ENCODE measurements at regions not wholly inside any gene's neighbourhood (a gene's known extent, or its start where the extent isn't known, plus 50 kb on each side); places are given as distances from the start of the nearest gene placed in this dataset.

DNA sequence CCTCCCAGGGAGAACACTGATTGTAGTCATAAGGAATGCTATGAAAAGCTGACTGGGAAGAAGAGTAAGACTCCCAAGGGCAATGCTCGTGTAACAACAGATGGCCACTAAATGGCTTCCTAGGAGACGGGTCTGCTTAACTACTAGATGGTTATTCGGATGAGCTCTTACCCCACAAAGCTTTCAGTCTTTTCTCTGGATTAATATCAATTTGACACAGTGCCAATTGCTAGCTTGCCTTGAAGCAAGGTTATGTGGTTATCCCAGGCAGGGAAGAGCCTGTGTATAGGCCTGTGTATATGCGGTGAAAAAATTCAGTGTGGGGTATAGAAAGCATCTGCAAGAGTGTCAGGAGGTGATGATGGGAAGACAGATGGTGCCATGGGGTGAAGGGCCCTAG lies 86.4 kb upstream of the NOX3 start:
- Histone ChIP-seq H3K9ac (ENCODE audit: low read depth, low read length) (no peak overlapping the region), H2BK120ac (ENCODE audit: low read depth, low read length) (no peak overlapping the region), H3K56ac (ENCODE audit: extremely low read depth, insufficient read depth, low read length) (no peak overlapping the region), H3K18ac (ENCODE audit: low read depth, low read length) (no peak overlapping the region; the same call in 1 of the 2 replicates), H4K5ac (ENCODE audit: low read depth, low read length) (no peak overlapping the region; the same call in 1 of the 2 replicates), H3K9me3 (ENCODE audit: control insufficient read depth, insufficient read depth, low read length) (no peaks in the 10 kb centered on the region), H2BK5ac (ENCODE audit: low read depth, low read length, poor library complexity, severe bottlenecking) (peak overlapping the region; percentile 57), H3K4me3 (ENCODE audit: insufficient read depth, low read depth, low read length) (no peak overlapping the region), H4K91ac (ENCODE audit: insufficient read depth, low read depth, low read length) (no peak overlapping the region), H3K4me1 (ENCODE audit: control insufficient read depth, insufficient read depth, low read length) (no peaks in the 10 kb centered on the region; the same call in 1 of the 2 replicates), H3K14ac (replicated peaks; ENCODE audit: low read depth, low read length) (no peak overlapping the region), H3K27ac (ENCODE audit: insufficient read depth, low read length) (no peak overlapping the region), H2BK15ac (ENCODE audit: low read depth, low read length) (no peak overlapping the region), H3K79me1 (ENCODE audit: low read depth in 1 of 2, low read length in 2 of 2) (no peaks in the 10 kb centered on the region), H3K23ac (ENCODE audit: low read depth, low read length) (no peak overlapping the region), H4K20me1 (ENCODE audit: insufficient read depth, low read length) (no peaks in the 10 kb centered on the region), H3K4me2 (ENCODE audit: low read depth, low read length) (no peak overlapping the region), H3K9me1 (ENCODE audit: insufficient read depth, low read length) (no peaks in the 10 kb centered on the region), H4K8ac (ENCODE audit: low read depth in 2 of 2, low read length in 2 of 2) (no peak overlapping the region), H2BK20ac (ENCODE audit: low read depth, low read length) (no peak overlapping the region), H2AK5ac (ENCODE audit: low read depth, low read length) (no peak overlapping the region), H3K4ac (ENCODE audit: low read depth, low read length) (no peak overlapping the region), H2AFZ (replicated peaks; ENCODE audit: low read length, poor library complexity) (no peak overlapping the region), H2AK9ac (replicated peaks; ENCODE audit: low read depth, low read length, poor library complexity) (no peak overlapping the region), H3K27me3 (ENCODE audit: control insufficient read depth, insufficient read depth, low read length) (no peaks in the 10 kb centered on the region), H3K36me3 (ENCODE audit: control insufficient read depth, insufficient read depth, low read length) (no peaks in the 10 kb centered on the region)
- 50% methylated on average over 1 of the region's 4 CpGs; no CpG with 5 or more reads in 1 of the 2 experiments for WGBS, 2 experiments (ENCODE audit: extremely low coverage in 2 of 2, insufficient read length in 1 of 2)
- intact Hi-C loops (cut with micrococcal nuclease) (loop anchor here (1.0 kb wide), 1 partner anchor 33 kb away; no protein-coding TSS in a partner anchor), in situ Hi-C loops (cut with MboI; ENCODE audit: low sequenced_read_pairs) (no loop called here), dilution Hi-C loops (cut with HindIII; ENCODE audit: low sequenced_read_pairs, unreplicated experiment) (no loop called here)
- CTCF ChIA-PET, result interaction anchor here (0.6 to 1.3 kb wide), 2 partner anchors 10 to 376 kb away, joined by 3 read pairs; no protein-coding TSS in a partner anchor
- TF ChIP-seq, protein P1, sequence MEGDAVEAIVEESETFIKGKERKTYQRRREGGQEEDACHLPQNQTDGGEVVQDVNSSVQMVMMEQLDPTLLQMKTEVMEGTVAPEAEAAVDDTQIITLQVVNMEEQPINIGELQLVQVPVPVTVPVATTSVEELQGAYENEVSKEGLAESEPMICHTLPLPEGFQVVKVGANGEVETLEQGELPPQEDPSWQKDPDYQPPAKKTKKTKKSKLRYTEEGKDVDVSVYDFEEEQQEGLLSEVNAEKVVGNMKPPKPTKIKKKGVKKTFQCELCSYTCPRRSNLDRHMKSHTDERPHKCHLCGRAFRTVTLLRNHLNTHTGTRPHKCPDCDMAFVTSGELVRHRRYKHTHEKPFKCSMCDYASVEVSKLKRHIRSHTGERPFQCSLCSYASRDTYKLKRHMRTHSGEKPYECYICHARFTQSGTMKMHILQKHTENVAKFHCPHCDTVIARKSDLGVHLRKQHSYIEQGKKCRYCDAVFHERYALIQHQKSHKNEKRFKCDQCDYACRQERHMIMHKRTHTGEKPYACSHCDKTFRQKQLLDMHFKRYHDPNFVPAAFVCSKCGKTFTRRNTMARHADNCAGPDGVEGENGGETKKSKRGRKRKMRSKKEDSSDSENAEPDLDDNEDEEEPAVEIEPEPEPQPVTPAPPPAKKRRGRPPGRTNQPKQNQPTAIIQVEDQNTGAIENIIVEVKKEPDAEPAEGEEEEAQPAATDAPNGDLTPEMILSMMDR (conservative IDR thresholded peaks at IDR 0.05; ENCODE audit: low read depth, low read length), result no peak
- TF ChIP-seq RCOR1 (IDR thresholded peaks at IDR 0.05; ENCODE audit: insufficient replicate concordance, low read length) (no peak), BHLHE40 (IDR thresholded peaks at IDR 0.05; ENCODE audit: low read depth, low read length) (no peak), NFE2L2 (IDR thresholded peaks at IDR 0.05; ENCODE audit: low read depth, low read length) (no peak), POLR2A (IDR thresholded peaks at IDR 0.05; ENCODE audit: low read depth, low read length) (no peak), SMC3 (IDR thresholded peaks at IDR 0.05; ENCODE audit: low read depth, low read length) (no peak), CEBPB (IDR thresholded peaks at IDR 0.05; ENCODE audit: low read depth, low read length) (no peak), RFX5 (IDR thresholded peaks at IDR 0.05; ENCODE audit: low read depth, low read length) (no peak), FOS (IDR thresholded peaks at IDR 0.05; ENCODE audit: low read depth, low read length) (no peak), CHD1 (IDR thresholded peaks at IDR 0.05; ENCODE audit: low read depth, low read length) (no peak), MAFK (IDR thresholded peaks at IDR 0.05; ENCODE audit: low read depth, low read length) (no peak), MXI1 (IDR thresholded peaks at IDR 0.05; ENCODE audit: borderline replicate concordance, low read depth, low read length) (no peak), MAZ (IDR thresholded peaks at IDR 0.05; ENCODE audit: borderline replicate concordance, low read depth, low read length) (no peak), RAD21 (IDR thresholded peaks at IDR 0.05; ENCODE audit: low read length) (no peak)
- TF ChIP-seq, protein P2, sequence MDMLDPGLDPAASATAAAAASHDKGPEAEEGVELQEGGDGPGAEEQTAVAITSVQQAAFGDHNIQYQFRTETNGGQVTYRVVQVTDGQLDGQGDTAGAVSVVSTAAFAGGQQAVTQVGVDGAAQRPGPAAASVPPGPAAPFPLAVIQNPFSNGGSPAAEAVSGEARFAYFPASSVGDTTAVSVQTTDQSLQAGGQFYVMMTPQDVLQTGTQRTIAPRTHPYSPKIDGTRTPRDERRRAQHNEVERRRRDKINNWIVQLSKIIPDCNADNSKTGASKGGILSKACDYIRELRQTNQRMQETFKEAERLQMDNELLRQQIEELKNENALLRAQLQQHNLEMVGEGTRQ (IDR thresholded peaks at IDR 0.05; ENCODE audit: low read depth, low read length), result no peak
- TF ChIP-seq, protein P3, sequence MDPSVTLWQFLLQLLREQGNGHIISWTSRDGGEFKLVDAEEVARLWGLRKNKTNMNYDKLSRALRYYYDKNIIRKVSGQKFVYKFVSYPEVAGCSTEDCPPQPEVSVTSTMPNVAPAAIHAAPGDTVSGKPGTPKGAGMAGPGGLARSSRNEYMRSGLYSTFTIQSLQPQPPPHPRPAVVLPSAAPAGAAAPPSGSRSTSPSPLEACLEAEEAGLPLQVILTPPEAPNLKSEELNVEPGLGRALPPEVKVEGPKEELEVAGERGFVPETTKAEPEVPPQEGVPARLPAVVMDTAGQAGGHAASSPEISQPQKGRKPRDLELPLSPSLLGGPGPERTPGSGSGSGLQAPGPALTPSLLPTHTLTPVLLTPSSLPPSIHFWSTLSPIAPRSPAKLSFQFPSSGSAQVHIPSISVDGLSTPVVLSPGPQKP (IDR thresholded peaks at IDR 0.05; ENCODE audit: borderline replicate concordance, low read depth, low read length), result no peak
- no peak for ATAC-seq (ENCODE audit: low read depth)
- BruUV-seq (replicated peaks), result no TSS peak
- no peak for DNase-seq
- POLR2A ChIA-PET (ENCODE audit: unreplicated experiment), result no interaction called here
